ENCODE measurements at regions not wholly inside any gene's neighbourhood (a gene's known extent, or its start where the extent isn't known, plus 50 kb on each side); places are given as distances from the start of the nearest gene placed in this dataset.

- TF ChIP-seq, protein P1, sequence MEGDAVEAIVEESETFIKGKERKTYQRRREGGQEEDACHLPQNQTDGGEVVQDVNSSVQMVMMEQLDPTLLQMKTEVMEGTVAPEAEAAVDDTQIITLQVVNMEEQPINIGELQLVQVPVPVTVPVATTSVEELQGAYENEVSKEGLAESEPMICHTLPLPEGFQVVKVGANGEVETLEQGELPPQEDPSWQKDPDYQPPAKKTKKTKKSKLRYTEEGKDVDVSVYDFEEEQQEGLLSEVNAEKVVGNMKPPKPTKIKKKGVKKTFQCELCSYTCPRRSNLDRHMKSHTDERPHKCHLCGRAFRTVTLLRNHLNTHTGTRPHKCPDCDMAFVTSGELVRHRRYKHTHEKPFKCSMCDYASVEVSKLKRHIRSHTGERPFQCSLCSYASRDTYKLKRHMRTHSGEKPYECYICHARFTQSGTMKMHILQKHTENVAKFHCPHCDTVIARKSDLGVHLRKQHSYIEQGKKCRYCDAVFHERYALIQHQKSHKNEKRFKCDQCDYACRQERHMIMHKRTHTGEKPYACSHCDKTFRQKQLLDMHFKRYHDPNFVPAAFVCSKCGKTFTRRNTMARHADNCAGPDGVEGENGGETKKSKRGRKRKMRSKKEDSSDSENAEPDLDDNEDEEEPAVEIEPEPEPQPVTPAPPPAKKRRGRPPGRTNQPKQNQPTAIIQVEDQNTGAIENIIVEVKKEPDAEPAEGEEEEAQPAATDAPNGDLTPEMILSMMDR (IDR thresholded peaks at IDR 0.05; ENCODE audit: insufficient read depth, low read depth, low read length): no peak
- TF ChIP-seq EZH2 (IDR thresholded peaks at IDR 0.05; ENCODE audit: insufficient read depth, low read length): no peak
Measured at GRCh38 chr2:156852210-156852609, 405.3 kb upstream of the GALNT5 start.

All from astrocyte (in vitro differentiated cells and primary cell).